Activated CD4-positive, CD25-positive, alpha-beta regulatory T cell treated with anti-CD3 and anti-CD28 coated beads, Interleukin-2, amount 50 U/mL, for 24 hours (primary cell): ENCODE measurements at regions not wholly inside any gene's neighbourhood (a gene's known extent, or its start where the extent isn't known, plus 50 kb on each side); places are given as distances from the start of the nearest gene placed in this dataset.

Experiments used
- ATAC-seq, 2 donors: fragments of 150-1000 bp; cut with Tn5 transposase; one replicate each; pipeline ENCODE4 v1.10.0; 2021; ENCODE audit warnings: mild to moderate bottlenecking in 1 of 2, moderate library complexity in 1 of 2

DNA sequence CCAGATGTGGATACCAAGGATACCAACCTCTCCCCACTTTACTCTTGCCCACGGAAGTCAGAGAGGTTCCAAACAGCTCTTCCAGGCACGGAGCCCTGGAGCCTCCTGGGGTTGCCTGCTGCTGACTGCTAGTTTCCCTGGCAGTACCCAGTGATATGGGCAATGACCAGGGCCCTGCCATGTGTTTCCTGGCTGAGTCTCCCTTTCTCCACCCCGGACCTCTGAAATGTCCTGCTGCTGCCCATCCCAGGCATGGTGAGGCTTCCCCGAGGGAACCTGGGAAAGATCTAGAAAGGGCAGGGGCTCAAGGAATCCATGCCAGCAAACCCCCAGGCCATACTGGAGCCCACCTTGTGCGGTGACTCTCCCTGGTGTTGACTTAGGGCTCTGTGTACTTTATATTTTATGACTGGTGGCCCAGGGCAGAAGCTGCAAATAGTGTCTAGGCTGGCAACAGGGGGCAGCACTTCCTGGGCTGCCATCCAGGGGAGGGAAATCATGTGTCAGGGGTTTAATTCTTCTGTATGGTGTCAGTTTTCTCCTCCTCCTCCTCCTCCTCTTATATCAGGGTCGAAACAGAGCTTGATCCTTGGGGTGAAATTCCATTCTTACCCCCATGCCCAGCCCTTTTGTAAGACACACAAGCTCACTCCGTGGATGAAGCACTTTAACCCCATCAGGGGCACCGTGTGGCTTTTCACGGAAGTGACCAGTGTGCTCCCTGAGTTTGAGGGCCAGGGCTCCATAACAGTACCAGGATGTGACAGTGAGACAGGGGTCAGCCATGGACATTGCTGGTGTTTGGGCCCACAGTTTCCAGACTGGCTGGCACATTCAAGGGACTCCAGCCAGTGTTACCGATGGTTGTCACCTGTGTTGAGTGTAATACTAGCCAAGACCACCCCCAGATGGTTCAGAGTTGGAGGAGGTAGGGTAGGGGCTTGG is 62.4 kb upstream of the GDF10 start:
- no peak for ATAC-seq

DNA sequence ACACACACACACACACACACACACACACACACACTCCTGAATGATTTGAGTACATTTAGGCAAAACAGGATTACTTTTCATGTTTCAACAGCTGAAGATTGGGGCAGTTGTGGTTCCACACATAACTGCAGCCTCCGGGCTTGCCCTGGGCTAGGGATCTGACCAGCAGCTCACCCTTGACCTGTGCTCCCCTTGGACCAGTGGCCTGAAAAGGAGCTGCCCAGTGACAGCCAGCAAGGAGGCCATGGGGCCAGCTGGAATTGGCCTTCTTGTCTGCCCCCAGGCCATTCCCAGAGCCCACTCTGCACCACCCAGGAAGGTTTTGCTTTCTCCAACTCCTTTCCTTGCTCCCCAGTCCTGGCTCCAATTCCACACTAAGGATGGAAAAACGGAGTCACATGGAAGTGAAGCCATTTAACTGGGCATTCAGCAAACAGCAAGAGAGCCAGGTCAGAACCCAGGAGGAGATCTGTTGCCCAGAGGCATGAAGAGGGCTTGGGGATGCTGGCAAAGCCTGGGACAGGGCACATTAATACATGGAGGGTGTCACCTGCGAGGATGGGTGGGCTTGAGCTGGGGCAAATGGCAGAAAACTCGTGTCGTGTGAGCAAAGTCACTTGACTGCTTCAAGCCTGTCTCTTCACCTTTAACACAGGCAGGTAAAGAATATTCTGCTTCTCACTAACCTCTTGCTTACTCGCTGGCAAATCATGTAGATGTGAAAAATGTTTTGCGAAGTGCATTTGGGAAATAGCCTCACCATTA is 61.5 kb upstream of the GDF10 start:
- no peak for ATAC-seq

DNA sequence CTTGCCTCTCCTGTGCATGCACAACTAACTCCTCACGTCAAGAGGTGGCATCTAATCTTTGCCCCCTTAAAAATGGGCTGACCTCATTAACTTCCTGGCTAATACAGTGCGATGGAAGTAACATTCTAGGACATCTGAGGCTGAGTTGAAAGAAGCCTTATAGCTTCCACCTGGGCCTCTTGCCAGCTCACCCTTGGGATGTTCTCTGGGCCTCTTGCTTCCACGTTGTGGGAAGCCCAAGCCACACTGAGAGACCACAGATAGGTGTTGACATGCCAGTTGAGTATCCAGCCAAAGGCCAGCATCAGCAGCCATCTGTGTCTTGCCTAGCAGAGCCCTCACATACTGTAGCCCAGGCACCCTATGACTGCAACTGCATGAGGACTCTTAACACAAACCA is 60.8 kb upstream of the GDF10 start:
- ATAC-seq, result no peak

DNA sequence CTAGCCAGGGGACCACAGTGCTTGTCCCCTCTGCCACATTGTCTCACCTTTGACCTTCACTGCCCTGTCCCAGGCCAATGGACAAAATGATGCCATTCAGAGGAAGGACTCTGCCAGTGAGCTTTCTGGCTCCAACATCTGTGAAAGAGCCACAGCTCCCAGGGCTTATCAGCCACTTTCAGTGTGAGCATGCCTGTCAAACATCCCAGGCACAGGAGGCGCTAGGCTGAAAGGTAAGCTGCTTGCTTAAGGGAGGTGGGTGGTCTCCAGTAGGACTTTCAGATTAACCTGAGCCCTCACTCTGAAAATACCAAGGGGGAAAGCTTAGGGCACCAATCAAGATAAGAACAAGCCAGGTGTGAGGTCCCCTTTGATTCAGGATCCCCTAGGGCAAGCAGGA is 59.8 kb upstream of the GDF10 start:
- no peak for ATAC-seq

DNA sequence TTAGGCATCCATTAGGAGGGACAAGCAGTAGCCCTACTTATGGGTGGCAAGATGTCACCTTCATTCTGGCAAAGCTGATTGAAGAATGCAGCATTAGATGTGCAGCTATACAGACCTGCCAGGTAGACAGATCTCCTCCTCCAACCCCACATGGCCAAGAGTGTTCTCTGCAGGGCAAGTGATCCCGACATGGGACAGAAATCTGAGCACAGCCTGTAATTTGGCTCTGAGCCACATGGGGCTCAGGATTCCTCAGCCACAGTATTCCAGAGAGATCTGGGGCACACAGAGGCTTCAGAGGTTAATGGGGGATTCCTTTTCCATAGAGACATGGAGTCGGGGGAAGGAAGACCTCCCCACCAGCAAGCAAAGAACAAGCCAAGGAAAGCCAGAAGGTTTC is 58.7 kb upstream of the GDF10 start:
- no peak for ATAC-seq

DNA sequence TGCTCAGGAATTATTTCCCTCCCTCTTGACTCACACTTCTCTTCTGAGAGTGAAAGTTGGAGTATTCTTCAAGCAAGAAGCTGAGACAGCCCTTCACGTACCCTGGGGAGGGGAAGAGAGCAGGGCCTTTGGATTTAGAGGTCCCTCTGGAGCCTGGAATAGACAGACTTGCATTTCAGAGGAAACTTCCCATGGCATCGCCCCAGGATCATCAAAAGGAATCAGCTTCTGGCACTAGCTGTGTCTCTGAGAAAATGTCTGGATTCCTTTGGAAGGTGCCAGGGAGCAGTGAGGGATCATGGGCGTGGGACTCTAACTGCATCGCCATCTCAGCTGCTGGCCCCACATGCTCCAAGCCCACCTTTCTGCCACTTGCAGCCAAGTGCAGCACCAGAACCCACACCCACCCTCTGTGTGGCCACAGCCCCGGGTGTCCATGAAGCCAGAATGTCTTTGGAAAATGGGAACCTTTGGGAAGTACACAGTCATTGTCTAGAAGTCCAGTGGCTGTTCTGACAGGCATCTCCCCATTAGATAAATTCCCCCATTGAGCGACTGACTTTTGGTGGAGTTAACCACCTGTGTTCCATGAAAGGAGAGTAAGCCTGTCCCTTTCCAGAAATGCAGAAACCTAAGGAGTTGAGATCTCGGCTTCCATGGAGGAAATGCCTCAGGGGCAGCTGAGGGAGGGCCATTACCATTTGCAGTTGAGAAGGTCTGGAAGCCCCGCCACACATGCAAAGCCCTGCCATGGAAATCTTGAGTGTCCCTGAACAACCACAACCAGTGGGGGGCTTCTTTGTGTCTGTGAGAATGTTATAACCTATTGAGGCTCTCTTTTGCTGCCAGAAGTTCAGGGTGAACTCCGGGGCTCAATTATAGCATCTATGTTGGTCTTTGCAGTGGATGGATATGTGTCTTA is 57.8 kb upstream of the GDF10 start:
- no peak for ATAC-seq

DNA sequence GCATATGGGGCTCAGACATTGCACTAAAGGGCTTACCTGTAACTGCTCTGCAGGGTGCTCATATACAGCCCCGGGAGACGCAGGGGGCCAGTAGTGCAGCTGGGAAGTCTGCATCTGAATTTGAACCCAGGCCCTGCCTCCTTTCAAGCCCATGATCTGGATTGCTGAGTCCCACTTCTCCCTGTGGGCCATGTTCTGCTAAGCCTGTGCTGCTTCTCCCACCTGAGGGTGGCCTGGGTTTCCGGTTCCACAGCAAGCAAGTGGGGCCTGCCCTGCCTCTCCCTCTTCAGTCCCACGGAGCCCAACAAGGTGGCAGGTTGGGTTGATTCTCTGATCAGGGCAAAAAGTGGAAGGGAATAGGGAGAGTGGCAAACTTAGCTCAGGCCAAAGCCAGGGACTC is 56.6 kb upstream of the GDF10 start:
- no peak for ATAC-seq

DNA sequence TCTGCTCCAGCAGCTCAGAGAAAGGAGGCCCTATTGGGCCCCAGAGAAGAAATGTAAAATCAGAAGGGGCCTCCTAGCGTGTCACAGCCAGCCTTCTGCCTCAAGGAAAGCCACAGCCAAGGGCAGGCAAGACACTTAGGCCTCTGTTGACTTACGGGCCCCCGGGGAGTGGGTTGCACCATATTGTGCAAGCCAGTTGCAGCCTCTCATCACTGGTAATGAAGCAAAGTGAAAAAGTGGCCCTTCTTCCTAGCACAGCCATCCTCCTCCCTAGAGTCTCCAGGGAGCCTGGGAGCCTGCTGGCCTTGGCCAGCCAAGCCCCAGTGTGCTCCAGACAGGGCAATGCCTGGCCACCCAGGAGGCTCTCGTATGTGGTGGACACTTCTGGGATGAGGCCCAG is 56.2 kb upstream of the GDF10 start:
- ATAC-seq, result no peak

DNA sequence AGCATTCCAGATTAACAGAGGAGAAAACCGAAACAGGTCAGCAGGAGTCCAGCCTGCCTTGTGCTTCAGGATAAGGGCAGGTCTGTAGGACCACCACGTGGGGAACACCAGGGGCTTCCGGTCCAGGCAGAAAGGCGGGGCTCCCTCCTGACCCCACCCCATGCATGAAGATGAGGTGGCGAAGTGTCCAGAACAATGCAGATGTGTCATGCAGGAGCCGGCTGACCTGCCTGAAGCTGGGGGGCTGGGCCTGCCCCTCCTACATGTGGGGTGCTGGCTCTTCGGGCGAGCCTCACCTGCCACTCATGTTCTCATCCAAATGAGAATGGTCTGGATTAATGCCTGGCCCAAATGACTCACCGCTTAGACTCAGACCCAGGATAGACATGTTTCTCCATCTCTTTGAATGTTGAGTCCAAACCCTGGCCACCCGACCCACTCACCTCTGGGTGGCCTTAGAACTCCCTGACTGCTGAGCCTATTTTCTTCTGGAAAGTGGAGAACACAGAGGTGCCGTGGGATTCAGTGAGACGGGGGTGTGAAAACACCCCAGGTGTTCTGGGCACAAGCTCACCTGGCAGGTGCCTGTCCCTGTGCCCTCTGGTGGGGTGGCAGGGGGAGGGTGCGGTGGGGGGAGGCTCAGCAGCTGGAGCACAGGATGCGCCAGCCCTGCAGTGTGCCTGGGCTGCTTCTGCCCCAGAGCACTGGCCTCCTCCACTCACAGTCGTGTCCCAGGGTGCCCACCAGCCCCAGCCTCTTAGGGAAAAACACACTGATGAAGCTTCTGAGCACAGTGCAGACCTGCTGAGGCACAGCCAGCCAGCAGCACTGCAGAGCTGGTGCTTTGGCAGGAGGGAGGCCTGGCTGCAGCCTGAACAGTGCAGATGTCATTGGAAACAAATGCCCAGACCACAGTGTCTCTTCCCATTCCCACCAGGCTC is 55.2 kb upstream of the GDF10 start:
- ATAC-seq, result no peak

DNA sequence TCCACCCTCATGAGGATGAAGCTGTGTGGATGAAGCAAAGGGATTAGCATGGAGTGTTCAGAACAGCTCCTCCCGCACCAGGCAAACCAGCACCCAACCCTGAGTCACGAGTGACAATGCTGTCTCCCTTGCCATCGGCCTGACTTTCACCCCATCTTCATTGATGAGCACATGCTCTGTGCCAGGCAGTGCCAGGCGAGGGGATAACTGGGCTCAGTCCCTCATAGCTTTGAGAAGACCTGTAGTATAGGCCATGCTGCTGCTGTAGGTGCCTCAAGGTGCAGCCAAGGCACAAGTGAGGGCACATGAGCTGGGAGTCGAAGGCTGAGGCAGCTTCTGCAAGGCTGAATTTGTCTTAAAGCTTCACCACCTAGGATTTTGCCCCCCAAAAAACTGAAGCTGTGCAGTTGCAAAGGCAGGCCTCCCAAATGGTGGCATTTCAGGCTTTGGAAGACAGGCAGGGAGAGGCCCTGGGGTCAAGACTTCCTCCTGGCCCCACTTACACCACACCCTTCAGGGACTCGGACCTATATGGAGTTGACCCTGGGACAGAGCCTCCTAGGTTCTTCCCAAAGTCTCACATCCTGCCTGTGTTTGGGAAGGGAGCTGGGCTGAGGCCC is 54.2 kb upstream of the GDF10 start:
- no peak for ATAC-seq

DNA sequence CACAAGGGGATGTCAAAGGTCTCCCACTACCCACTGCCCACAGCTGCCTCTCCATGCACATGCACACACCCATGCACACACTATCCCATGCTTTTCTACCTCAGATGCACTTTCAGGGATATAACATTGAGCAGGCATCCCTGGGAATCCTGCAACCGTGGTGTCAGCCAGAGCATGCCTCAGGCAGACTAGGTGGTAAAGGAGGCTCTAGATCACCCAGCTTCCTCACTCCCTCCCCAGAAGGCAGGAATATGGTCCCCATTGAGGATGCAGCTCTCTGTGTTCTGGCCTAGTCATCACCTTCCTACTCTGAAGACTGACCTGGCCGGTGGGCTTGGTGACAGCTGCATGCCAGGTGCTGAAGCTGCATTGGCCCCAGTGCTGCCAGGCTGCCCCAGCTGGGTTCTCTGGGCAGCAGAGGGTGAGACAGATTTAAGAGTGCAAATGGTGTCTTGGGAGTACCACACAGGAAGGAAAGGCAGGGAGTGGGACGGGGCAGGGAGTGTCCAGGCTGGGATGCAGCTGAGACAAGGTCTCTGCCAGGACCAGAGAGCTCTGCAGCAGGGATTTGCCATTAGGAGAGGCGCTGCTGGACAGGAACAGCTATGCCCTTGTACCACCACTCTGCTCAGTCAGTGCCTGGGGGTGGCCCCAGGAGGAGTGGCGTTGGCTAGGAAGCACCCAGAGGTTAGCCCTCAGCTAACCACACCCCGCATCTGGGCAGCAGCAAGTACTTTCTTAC is 53.4 kb upstream of the GDF10 start:
- ATAC-seq, result no peak

DNA sequence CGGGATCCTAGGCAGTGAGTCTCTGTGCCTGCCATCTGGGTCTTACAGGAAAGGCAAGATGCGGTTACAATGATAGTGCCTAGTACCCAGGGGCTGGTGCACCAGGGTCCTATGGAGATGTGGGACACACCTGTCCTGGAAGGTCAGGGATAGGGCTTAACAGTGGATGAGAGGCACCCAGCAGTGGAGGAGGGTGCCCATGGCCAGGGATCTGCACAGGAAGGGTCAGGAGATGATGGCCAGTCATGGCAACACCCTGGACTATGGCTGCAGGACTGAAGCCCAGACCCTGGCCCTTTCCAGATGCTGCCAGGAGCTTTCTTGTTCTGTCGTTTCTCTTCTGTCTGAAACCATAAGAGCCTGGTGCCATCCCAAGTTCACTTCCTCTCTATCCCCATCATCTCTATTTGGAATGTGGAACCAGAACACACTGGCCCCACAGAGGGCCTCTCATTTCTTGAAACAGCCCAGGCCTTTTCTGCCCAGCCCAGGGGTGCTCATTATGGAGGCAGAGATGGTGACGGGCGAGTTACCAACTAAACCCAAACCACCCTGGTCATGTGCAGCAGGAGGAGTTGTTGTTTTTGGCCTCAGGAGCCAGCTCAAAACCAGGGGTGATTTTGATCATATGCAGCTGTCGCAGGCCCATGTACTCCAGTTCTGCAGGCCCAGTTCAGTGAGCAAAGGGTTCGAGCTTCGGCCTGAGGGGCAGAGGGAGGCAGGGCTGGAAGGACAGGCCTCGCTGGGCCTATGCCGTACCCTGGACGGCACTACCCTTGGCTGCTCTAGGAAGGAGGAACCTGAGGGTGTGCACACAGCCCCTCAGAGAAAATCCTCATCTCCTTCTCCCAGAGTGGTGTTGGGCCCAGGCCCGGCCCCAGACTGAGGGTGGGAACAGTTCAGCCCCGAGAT is 52.6 kb upstream of the GDF10 start:
- ATAC-seq, result no peak

DNA sequence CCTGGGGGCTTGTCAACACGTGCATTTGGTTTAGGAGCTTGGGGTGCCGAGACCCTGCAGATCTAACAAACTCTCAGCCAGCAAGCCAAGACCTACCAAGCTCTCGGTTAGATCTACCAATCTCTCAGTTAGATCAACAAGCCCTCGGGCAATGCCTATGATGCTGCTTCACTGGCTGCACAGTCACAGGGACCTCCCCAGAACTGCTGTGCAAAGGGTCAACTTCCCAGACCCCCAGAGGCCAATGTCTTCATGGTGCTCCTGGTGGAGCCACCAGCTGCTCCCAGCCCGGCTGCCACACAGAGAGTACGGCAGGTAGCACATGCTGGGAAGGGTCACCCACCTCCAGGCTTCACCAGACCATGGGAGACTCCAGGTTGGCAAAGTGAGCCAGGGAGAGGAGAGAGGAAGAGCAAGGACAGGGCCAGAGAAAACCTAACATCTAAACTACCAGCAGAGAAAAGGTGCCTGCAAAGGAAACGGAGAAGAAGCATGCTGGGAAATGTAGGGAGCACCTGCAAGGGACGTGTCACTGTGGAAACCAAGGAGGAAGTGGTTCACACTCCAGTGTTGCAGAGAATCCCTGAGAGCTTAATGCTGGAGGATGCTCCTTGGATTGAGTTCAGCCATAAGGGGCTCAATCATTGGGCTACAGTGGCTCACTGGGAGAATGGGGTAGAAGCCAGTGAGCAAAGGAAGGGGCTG is 51.5 kb upstream of the GDF10 start:
- no peak for ATAC-seq

DNA sequence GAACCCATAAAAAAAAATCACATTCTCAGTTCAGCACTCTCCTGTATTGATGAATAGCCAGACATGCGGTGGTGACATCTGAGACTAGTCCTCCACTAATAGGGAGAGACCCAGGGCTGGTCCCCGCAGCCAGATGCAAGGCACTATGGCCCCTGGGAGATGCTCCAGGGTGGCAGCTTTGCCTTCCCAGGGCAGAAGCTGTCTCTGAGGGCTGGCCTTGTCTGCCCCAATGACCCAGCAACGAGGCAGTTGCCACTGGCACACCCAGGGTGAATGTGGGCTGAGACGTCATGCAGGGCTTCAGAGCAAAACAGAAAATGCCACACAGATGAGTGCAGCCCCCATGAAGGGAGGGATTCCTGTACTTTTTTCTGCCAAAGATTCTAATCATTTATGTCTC is 50.1 kb upstream of the GDF10 start:
- ATAC-seq, result no peak
